GM23248 (cell line): ENCODE measurements at regions not wholly inside any gene's neighbourhood (a gene's known extent, or its start where the extent isn't known, plus 50 kb on each side); places are given as distances from the start of the nearest gene placed in this dataset.

Experiments used
- DNase-seq: peaks from one replicate; pipeline ENCODE4 v3.0.0-alpha.2; 2015
- H2AFZ ChIP-seq: fragments of 200-600 bp; sonication (generic); 2 replicates; pipeline ENCODE4 v1.6.1; 2016; ENCODE audit warnings: antibody characterized with exemption
- H3F3A ChIP-seq: fragments of 200-600 bp; sonication (generic); 2 replicates; pipeline ENCODE4 v1.6.1; 2016; ENCODE audit warnings: mild to moderate bottlenecking, antibody characterized with exemption, mixed run types; ENCODE audit not compliant: insufficient read depth
- H3K27ac ChIP-seq: fragments of 200-600 bp; sonication (generic); 2 replicates; pipeline ENCODE4 v1.5.1; 2016; ENCODE audit warnings: mild to moderate bottlenecking
- H3K27me3 ChIP-seq: fragments of 200-600 bp; sonication (generic); replicated peaks from 2 replicates; pipeline ENCODE4 v1.6.1; 2016; ENCODE audit warnings: mild to moderate bottlenecking; ENCODE audit not compliant: insufficient read depth
- H3K36me3 ChIP-seq: fragments of 200-600 bp; sonication (generic); 2 replicates; pipeline ENCODE4 v1.6.1; 2016; ENCODE audit warnings: low read depth, mild to moderate bottlenecking
- H3K4me1 ChIP-seq: fragments of 200-600 bp; sonication (generic); 2 replicates; pipeline ENCODE4 v1.6.1; 2016; ENCODE audit warnings: mild to moderate bottlenecking; ENCODE audit not compliant: insufficient read depth
- H3K4me2 ChIP-seq: fragments of 200-600 bp; sonication (generic); one replicate; pipeline ENCODE4 v1.6.1; 2016; ENCODE audit warnings: mild to moderate bottlenecking; ENCODE audit not compliant: unreplicated experiment
- H3K4me3 ChIP-seq: fragments of 200-600 bp; sonication (generic); 2 replicates; pipeline ENCODE4 v1.5.1; 2016; ENCODE audit warnings: mild to moderate bottlenecking
- H3K79me2 ChIP-seq: fragments of 200-600 bp; sonication (generic); 2 replicates; pipeline ENCODE4 v1.6.1; 2016; ENCODE audit warnings: mild to moderate bottlenecking; ENCODE audit not compliant: insufficient read depth
- H3K9ac ChIP-seq: fragments of 200-600 bp; sonication (generic); 2 replicates; pipeline ENCODE4 v1.6.1; 2016; ENCODE audit warnings: mild to moderate bottlenecking
- H3K9me2 ChIP-seq: fragments of 200-600 bp; sonication (generic); 2 replicates; pipeline ENCODE4 v1.6.1; 2016; ENCODE audit warnings: mixed run types, mild to moderate bottlenecking, moderate library complexity; ENCODE audit not compliant: insufficient read depth
- H3K9me3 ChIP-seq: fragments of 200-600 bp; sonication (generic); one replicate; pipeline ENCODE4 v1.6.1; 2017; ENCODE audit warnings: low read depth
- H4K20me1 ChIP-seq: fragments of 200-600 bp; sonication (generic); 2 replicates; pipeline ENCODE4 v1.6.0; 2016; ENCODE audit not compliant: insufficient read depth
- EZH2 ChIP-seq: fragments of 200-600 bp; sonication (generic); IDR thresholded peaks from 2 replicates; pipeline ENCODE4 v1.6.1; 2018; ENCODE audit warnings: antibody characterized with exemption, mild to moderate bottlenecking; ENCODE audit not compliant: insufficient read depth, poor library complexity, severe bottlenecking
- EZH2phosphoT487 ChIP-seq: fragments of 200-600 bp; sonication (generic); IDR thresholded peaks from 2 replicates; pipeline ENCODE4 v1.6.1; 2018; ENCODE audit warnings: antibody characterized with exemption, moderate library complexity, mild to moderate bottlenecking, low read depth; ENCODE audit not compliant: insufficient read depth
- WGBS, 2 experiments: methylation state at CpG; one replicate each; pipeline ENCODE4 v1.1.6; 2015 to 2017; ENCODE audit warnings: low lambda C conversion rate in 2 of 2, low coverage in 1 of 2; ENCODE audit errors: missing lambda C conversion rate in 2 of 2; 5-methylcytosine and 5-hydroxymethylcytosine counted together
- in situ Hi-C: fragments of 300-500 bp; cut with MboI; formaldehyde crosslinking; loops from 2 replicates; pipeline ENCODE4 v1.15.0; 2020

DNA sequence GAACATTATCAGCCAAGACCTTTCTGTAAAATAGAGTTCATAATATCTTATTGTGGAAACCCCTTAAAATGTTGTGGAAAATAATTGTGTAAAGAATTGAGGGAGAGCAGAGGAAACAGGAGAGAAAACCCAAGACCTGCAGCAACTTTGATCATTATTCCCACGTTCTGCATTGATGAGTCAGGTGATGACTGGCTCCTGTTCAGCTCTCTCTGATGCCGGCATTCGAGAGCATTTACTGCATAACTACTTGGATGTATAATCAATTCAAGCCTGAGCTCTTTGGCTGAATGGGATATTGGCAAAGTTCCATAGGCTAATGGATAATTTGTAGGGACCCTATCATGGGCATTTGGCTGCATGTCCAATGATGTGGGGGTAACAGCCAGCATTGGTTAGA is 176.3 kb upstream of the ARID2 start:
- in situ Hi-C loops = no loop called here
- WGBS, 2 experiments = 76 to 83% methylated on average over 3 of the region's 3 CpGs
- Histone ChIP-seq H3K9me2 (no peaks in the 10 kb centered on the region), H3K27me3 (0 out of 2 replicates have a peak, but pooled peaks cover 2% of the 10 kb centered on the region), H3K9me3 (no peaks in the 10 kb centered on the region), H3K4me3 (no peak overlapping the region), H3F3A (no peaks in the 10 kb centered on the region), H3K27ac (no peak overlapping the region), H3K4me2 (no peak overlapping the region), H3K79me2 (no peaks in the 10 kb centered on the region), H3K9ac (no peak overlapping the region), H3K4me1 (no peaks in the 10 kb centered on the region), H3K36me3 (no peaks in the 10 kb centered on the region), H2AFZ (no peak overlapping the region), H4K20me1 (no peaks in the 10 kb centered on the region)
- TF ChIP-seq EZH2 = no peak
- TF ChIP-seq EZH2phosphoT487 = no peak
- no peak for DNase-seq

GRCh38 chr12:45557016-45557415 is 172.5 kb upstream of the ARID2 start:
- Histone ChIP-seq H3K4me2 (no peak overlapping the region), H3K27me3 (0 out of 2 replicates have a peak, but pooled peaks cover 2% of the 10 kb centered on the region), H3K27ac (no peak overlapping the region), H3K9ac (no peak overlapping the region), H4K20me1 (no peaks in the 10 kb centered on the region), H3K9me2 (0 out of 2 replicates have a peak, but pooled peaks cover 3% of the 10 kb centered on the region), H3K36me3 (no peaks in the 10 kb centered on the region), H3K4me3 (no peak overlapping the region), H3K9me3 (no peaks in the 10 kb centered on the region), H2AFZ (no peak overlapping the region), H3K79me2 (no peaks in the 10 kb centered on the region), H3K4me1 (no peaks in the 10 kb centered on the region), H3F3A (no peaks in the 10 kb centered on the region)
- in situ Hi-C loops = no loop called here
- no peak for DNase-seq
- TF ChIP-seq EZH2phosphoT487 (no peak), EZH2 (no peak)

- Histone ChIP-seq H3K4me1 (no peaks in the 10 kb centered on the region), H3K9ac (no peak overlapping the region), H3K4me2 (no peak overlapping the region), H3K27me3 (0 out of 2 replicates have a peak, but pooled peaks cover 2% of the 10 kb centered on the region), H2AFZ (no peak overlapping the region), H3K9me2 (0 out of 2 replicates have a peak, but pooled peaks cover 3% of the 10 kb centered on the region), H3K36me3 (no peaks in the 10 kb centered on the region), H3K79me2 (no peaks in the 10 kb centered on the region), H3F3A (no peaks in the 10 kb centered on the region), H3K27ac (no peak overlapping the region), H3K4me3 (no peak overlapping the region), H3K9me3 (no peaks in the 10 kb centered on the region), H4K20me1 (no peaks in the 10 kb centered on the region)
- TF ChIP-seq EZH2phosphoT487 (no peak), EZH2 (no peak)
- in situ Hi-C loops = no loop called here
- no peak for DNase-seq
- WGBS, 2 experiments = 65 to 72% methylated on average over 4 of the region's 4 CpGs
Observed at GRCh38 chr12:45558353-45558752, 171.2 kb upstream of the ARID2 start.

DNA sequence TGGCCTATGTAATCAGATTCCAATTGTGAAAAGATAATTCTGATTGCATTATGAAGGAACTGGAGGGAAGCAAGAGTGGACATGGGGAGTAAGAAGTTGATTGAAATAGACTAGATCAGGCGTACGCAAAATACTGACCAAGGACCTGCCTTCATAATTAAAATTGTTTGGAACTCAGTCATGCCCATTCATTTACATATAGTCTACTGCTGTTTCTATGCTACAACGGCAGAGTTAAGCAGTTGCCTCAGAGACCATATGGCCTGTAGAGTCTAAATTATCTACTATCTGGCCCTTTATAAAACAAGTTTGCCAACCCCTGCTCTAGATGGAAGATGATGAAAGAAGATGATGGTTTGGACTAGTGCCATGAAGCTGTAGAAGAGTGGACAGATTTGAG is 170.0 kb upstream of the ARID2 start:
- Histone ChIP-seq H3F3A (no peaks in the 10 kb centered on the region), H3K27me3 (0 out of 2 replicates have a peak, but pooled peaks cover 2% of the 10 kb centered on the region), H3K27ac (no peak overlapping the region), H3K4me1 (no peaks in the 10 kb centered on the region), H3K9me2 (0 out of 2 replicates have a peak, but pooled peaks cover 3% of the 10 kb centered on the region), H3K36me3 (no peaks in the 10 kb centered on the region), H4K20me1 (no peaks in the 10 kb centered on the region), H3K9ac (no peak overlapping the region), H3K9me3 (no peaks in the 10 kb centered on the region), H3K4me2 (no peak overlapping the region), H3K79me2 (no peaks in the 10 kb centered on the region), H3K4me3 (no peak overlapping the region), H2AFZ (no peak overlapping the region)
- DNase-seq = no peak
- TF ChIP-seq EZH2 = no peak
- no peak for TF ChIP-seq EZH2phosphoT487
- WGBS, 2 experiments = 62 to 64% methylated on average over 3 of the region's 3 CpGs
- in situ Hi-C loops = no loop called here

DNA sequence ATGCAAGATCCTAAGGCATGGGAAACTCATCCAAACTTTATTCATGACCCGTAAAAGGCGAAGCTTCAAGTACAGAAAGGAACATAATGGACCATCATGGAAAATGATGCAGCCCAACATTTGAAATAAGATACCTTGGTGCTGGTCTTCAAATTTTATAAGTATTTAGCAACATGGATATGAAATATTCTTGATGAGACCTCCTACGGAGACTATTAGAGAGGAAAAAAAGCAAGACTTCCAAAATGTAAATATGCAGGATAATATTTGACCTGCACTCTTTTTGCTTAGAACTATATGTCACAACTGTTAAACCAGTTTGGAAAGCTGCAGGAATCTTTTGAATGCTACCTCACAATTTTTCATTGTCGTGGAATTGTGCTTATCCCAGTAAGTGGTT is 168.8 kb upstream of the ARID2 start:
- H3K27ac ChIP-seq = no peak overlapping the region
- no peak for DNase-seq
- WGBS, 2 experiments = 43 to 53% methylated on average over 4 of the region's 4 CpGs
- no peak overlapping the region for H3K4me2 ChIP-seq
- no peak overlapping the region for H3K9ac ChIP-seq
- no peak overlapping the region for H3K4me3 ChIP-seq
- no peaks in the 10 kb centered on the region for H3K9me3 ChIP-seq
- in situ Hi-C loops = no loop called here
- no peaks in the 10 kb centered on the region for H3F3A ChIP-seq
- H3K9me2 ChIP-seq = 0 out of 2 replicates have a peak, but pooled peaks cover 3% of the 10 kb centered on the region
- H3K79me2 ChIP-seq = no peaks in the 10 kb centered on the region
- H3K36me3 ChIP-seq = no peaks in the 10 kb centered on the region
- H2AFZ ChIP-seq = no peak overlapping the region
- H4K20me1 ChIP-seq = no peaks in the 10 kb centered on the region
- H3K4me1 ChIP-seq = no peaks in the 10 kb centered on the region
- H3K27me3 ChIP-seq = no peaks in the 10 kb centered on the region
- no peak for TF ChIP-seq EZH2
- TF ChIP-seq EZH2phosphoT487 = no peak
